NCI-H1092 (cell line): ENCODE measurements at regions not wholly inside any gene's neighbourhood (a gene's known extent, or its start where the extent isn't known, plus 50 kb on each side); places are given as distances from the start of the nearest gene placed in this dataset.

Source experiments
- DNase-seq: peaks from one replicate; lab custom pipeline; 2025; lab: John Stamatoyannopoulos, UW

- no peak for DNase-seq
Observed at GRCh38 chr18:8944871-8945245, 157.6 kb upstream of the NDUFV2 start.

GRCh38 chr18:8945514-8945913 lies 157.0 kb upstream of the NDUFV2 start:
- no peak for DNase-seq

GRCh38 chr18:8946066-8946838 lies 156.2 kb upstream of the NDUFV2 start:
- no peak for DNase-seq

DNA sequence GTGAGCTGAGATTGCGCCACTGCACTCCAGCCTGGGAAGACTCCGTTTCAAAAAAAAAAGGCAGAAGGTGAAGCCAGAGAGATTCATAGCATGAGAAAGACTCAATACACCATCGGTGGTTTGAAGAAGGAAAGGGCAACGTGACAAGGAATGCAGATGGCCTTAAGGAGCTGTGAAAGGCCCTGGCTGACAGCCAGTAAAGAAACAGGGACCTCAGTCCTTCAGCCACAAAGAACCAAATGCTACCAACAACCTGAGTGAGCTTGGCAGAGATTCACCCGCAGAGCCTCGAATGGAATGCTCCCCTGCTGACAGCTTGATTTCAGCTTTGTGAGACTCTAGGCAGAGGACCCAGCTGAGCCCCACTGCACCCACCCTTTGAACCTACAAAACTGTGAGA lies 154.9 kb upstream of the NDUFV2 start:
- DNase-seq = no peak

GRCh38 chr18:8948011-8948410 lies 154.5 kb upstream of the NDUFV2 start:
- DNase-seq = no peak

GRCh38 chr18:8948471-8949149 lies 153.9 kb upstream of the NDUFV2 start:
- DNase-seq = no peak

GRCh38 chr18:8949206-8949605 lies 153.3 kb upstream of the NDUFV2 start:
- no peak for DNase-seq

DNA sequence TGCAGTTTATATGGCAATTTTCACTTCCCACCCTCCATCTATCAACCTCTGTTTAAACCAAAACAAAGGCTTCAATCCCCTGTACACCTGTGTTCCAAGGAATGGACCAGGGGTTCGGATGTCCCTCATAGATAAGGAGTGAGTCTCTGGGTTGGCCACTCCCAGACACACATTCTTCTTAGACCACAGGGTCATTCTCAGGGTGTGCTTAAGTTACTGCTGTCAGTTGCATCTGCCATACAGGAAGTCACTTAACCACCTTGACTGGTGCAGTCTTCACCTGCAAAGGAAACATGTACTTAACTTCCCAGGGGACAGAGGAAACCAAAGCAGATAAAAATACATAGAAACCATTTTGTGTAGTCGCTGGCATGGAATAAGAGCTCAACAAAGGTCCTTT lies 151.0 kb upstream of the NDUFV2 start:
- DNase-seq = no peak

DNA sequence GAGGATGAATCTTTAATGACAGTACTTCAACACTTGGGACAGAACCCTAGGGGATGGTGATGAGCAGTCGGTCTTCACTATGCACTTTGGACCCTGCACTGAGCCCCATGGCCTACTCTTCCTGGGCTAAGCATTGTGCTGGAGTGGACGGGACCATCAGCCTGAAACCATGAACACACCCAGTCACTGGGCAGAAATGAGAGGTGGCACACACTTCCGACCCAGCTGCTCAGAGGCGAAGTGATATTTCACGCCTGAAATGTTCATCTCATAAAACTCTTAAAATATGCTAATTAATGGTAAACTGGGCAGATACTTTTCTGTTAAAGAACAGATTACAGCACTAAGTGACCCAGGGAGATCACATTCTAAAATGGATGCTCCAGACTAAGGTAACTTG lies 150.3 kb upstream of the NDUFV2 start:
- DNase-seq = no peak

- DNase-seq = no peak
Observed at GRCh38 chr18:8952769-8953760, 149.4 kb upstream of the NDUFV2 start.

- no peak for DNase-seq
Observed at GRCh38 chr18:8957731-8958130, 144.8 kb upstream of the NDUFV2 start.

GRCh38 chr18:8958660-8959059 lies 143.8 kb upstream of the NDUFV2 start:
- no peak for DNase-seq

GRCh38 chr18:8959551-8960135 lies 142.9 kb upstream of the NDUFV2 start:
- no peak for DNase-seq

- DNase-seq = no peak
Observed at GRCh38 chr18:8960740-8961657, 141.5 kb upstream of the NDUFV2 start.

DNA sequence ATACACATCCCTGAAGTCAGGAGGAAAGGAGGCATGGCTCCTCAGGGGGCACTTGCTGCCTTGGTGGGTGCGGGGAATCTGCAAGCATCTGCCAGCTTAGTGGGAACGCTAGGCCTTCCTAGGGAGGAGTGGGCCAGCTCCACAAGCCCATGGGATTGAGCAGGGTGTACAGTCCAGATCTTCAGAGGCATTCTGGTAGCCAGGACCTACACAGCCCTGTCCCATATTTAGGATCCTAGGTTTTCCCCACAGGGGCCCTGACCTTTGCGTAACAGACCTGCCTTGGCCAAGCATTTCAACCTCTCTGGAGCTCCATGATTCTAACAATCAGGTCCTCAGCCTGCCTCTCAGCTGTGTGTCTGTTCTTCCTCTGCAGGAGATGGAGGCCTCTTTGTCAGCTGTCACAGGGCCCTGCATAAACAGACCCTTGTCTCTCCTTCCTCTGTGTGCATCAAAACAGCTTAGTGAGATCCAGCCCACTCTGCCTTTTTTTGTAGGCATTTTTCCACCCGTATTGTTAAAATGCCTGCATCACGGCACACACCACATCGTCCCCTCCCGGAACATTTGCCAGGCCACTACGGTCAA lies 140.2 kb upstream of the NDUFV2 start:
- DNase-seq = no peak

- no peak for DNase-seq
Observed at GRCh38 chr18:8962855-8963635, 139.5 kb upstream of the NDUFV2 start.

- no peak for DNase-seq
Observed at GRCh38 chr18:8963876-8964275, 138.6 kb upstream of the NDUFV2 start.

DNA sequence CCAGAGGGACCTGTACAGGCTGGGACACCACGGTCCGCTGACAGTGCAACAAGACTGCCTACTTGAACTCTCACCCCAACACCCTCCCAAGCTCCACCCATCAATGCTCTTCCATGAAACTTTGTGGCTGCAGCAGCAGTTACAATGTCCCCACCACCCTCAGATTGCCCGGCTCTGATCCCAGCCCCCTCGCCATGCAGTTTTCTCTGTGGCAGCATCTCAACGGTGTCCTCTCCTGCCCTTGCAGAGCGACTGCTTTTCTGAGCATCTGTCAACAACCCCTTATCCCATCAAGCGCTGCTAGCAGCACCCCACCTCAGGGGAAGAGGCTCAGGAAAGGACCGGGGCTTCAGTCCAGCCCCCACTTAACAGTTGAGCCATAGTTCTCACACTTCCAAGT lies 137.1 kb upstream of the NDUFV2 start:
- DNase-seq = no peak

DNA sequence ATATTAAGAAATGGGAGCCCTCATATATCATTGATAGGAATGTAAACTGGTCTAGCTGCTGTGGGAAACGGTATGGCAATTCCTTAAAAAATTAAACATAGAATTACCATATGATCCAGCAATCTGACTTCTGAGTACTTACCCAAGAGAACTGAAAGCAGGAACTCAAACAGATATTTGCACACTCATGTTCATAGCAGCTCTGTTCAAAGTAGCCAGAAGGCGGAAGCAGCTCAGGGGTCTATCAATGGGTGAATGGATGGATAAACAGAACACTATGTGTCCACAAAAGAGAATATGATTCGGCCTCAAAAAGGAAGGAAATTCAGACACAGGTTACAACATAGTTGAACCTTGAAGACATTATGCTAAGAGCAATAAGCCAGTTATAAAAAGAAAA lies 135.7 kb upstream of the NDUFV2 start:
- DNase-seq = no peak

GRCh38 chr18:8967573-8967972 lies 134.9 kb upstream of the NDUFV2 start:
- no peak for DNase-seq
